ENCODE measurements at regions not wholly inside any gene's neighbourhood (a gene's known extent, or its start where the extent isn't known, plus 50 kb on each side); places are given as distances from the start of the nearest gene placed in this dataset.

GRCh38 chr11:134560066-134560465 lies 148.0 kb upstream of the B3GAT1 start:
- ChIA-PET CTCF (ENCODE audit: low intra/inter-chr PET ratio, low total read pairs) (no interaction called here), POLR2A (no interaction called here)
- Histone ChIP-seq H3K79me2 (ENCODE audit: insufficient read depth, low read length) (no peaks in the 10 kb centered on the region), H3K36me3 (replicated peaks in 1 of 2; ENCODE audit: control insufficient read depth in 1 of 2, insufficient read depth in 2 of 2, low read length in 2 of 2) (no peaks in the 10 kb centered on the region), H4K20me1 (ENCODE audit: insufficient read depth, low read length) (no peaks in the 10 kb centered on the region), H3K9me3 (ENCODE audit: low read length) (no peaks in the 10 kb centered on the region), H3K27ac (ENCODE audit: extremely low read length, insufficient read depth, low read length) (no peak overlapping the region), H3K4me3 (replicated peaks in 1 of 3; ENCODE audit: insufficient read depth in 1 of 3, low read depth in 2 of 3, low read length in 3 of 3) (no peak overlapping the region), H2AFZ (ENCODE audit: low read length) (no peak overlapping the region), H3K27me3 (ENCODE audit: control insufficient read depth in 1 of 2, insufficient read depth in 2 of 2, low read length in 2 of 2) (peaks cover 0 to 27% of the 10 kb centered on the region in 2 experiments; a peak in 3 of 5 replicates), H3K9ac (ENCODE audit: insufficient read depth, low read depth, low read length) (no peak overlapping the region), H3K4me2 (ENCODE audit: low read depth, low read length) (no peak overlapping the region), H3K4me1 (ENCODE audit: insufficient read depth, low read length) (no peaks in the 10 kb centered on the region)
- FAIRE-seq (no peak), DNase-seq (ENCODE audit: low spot score) (no peak), ATAC-seq (no peak)
- in situ Hi-C loops (cut with HindIII; ENCODE audit: extremely low pct_ligation_motif_present, low pct_unique_long_range_greater_than_20kb) (no loop called here), intact Hi-C loops (cut with micrococcal nuclease; ENCODE audit: unreplicated experiment) (no loop called here)
- BruUV-seq (replicated peaks): no TSS peak
- TF ChIP-seq MEIS1 (CRISPR knock-in tag; IDR thresholded peaks at IDR 0.05; ENCODE audit: borderline replicate concordance) (no peak), ELF1 (CRISPR knock-in tag; IDR thresholded peaks at IDR 0.05) (no peak), ZKSCAN5 (CRISPR knock-in tag; IDR thresholded peaks at IDR 0.05) (no peak), KDM1A (CRISPR knock-in tag; IDR thresholded peaks at IDR 0.05) (no peak), ZNF143 (CRISPR knock-in tag; IDR thresholded peaks at IDR 0.05) (no peak), ZNF382 (CRISPR knock-in tag; IDR thresholded peaks at IDR 0.05; ENCODE audit: borderline replicate concordance) (no peak), DMAP1 (CRISPR knock-in tag; IDR thresholded peaks at IDR 0.05) (no peak), ZSCAN5A (CRISPR knock-in tag; IDR thresholded peaks at IDR 0.05; ENCODE audit: borderline replicate concordance) (no peak), SRSF9 (IDR thresholded peaks at IDR 0.05; ENCODE audit: borderline replicate concordance, insufficient read depth, low read depth, low read length, poor library complexity, severe bottlenecking) (no peak), NR1H2 (CRISPR knock-in tag; IDR thresholded peaks at IDR 0.05; ENCODE audit: borderline replicate concordance, low read depth) (no peak), KIAA2018 (CRISPR knock-in tag; IDR thresholded peaks at IDR 0.05; ENCODE audit: borderline replicate concordance) (no peak), ZKSCAN1 (IDR thresholded peaks at IDR 0.05; ENCODE audit: low read length) (no peak)
- TF ChIP-seq, protein P1, sequence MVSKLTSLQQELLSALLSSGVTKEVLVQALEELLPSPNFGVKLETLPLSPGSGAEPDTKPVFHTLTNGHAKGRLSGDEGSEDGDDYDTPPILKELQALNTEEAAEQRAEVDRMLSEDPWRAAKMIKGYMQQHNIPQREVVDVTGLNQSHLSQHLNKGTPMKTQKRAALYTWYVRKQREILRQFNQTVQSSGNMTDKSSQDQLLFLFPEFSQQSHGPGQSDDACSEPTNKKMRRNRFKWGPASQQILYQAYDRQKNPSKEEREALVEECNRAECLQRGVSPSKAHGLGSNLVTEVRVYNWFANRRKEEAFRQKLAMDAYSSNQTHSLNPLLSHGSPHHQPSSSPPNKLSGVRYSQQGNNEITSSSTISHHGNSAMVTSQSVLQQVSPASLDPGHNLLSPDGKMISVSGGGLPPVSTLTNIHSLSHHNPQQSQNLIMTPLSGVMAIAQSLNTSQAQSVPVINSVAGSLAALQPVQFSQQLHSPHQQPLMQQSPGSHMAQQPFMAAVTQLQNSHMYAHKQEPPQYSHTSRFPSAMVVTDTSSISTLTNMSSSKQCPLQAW (CRISPR knock-in tag; IDR thresholded peaks at IDR 0.05): no peak
- WGBS (ENCODE audit: low lambda C conversion rate): 12% methylated on average over 3 of the region's 6 CpGs
